Sigmoid colon (tissue), 4 donors: ENCODE measurements at regions not wholly inside any gene's neighbourhood (a gene's known extent, or its start where the extent isn't known, plus 50 kb on each side); places are given as distances from the start of the nearest gene placed in this dataset.

Source experiments
- EP300 ChIP-seq, 4 donors: sonication (generic); formaldehyde crosslinking; IDR thresholded peaks; one replicate each; pipeline ENCODE4 v1.6.1; 2017; ENCODE audit warnings: antibody characterized with exemption in 4 of 4
- POLR2A ChIP-seq, 2 donors: fragments of 450-650 bp; IDR thresholded peaks; one replicate each; pipeline ENCODE4 v1.6.1; 2016; ENCODE audit warnings: antibody characterized with exemption in 2 of 2, mild to moderate bottlenecking in 2 of 2, moderate library complexity in 2 of 2

GRCh38 chr17:51510940-51511339, 250.6 kb downstream of the UTP18 start:
- no peak for TF ChIP-seq POLR2A (IDR thresholded peaks at IDR 0.05)
- TF ChIP-seq EP300 (IDR thresholded peaks at IDR 0.05) = no peak
